Mucosa of stomach (tissue), 1 donor: ENCODE measurements at regions not wholly inside any gene's neighbourhood (a gene's known extent, or its start where the extent isn't known, plus 50 kb on each side); places are given as distances from the start of the nearest gene placed in this dataset.

ENCODE experiments used
- H3K27me3 ChIP-seq: one replicate; pipeline ENCODE4 v1.7.0; 2013; ENCODE audit warnings: mild to moderate bottlenecking, low read length; ENCODE audit not compliant: control insufficient read depth, insufficient read depth
- H3K36me3 ChIP-seq: one replicate; pipeline ENCODE4 v1.7.0; 2013; ENCODE audit warnings: low read length; ENCODE audit not compliant: control insufficient read depth, insufficient read depth
- H3K4me1 ChIP-seq: one replicate; pipeline ENCODE4 v1.7.0; 2013; ENCODE audit warnings: mild to moderate bottlenecking, low read length; ENCODE audit not compliant: control insufficient read depth, insufficient read depth
- H3K4me3 ChIP-seq: one replicate; pipeline ENCODE4 v1.7.0; 2013; ENCODE audit warnings: low read length
- H3K9ac ChIP-seq: one replicate; pipeline ENCODE4 v1.7.0; 2013; ENCODE audit warnings: mild to moderate bottlenecking, low read length, moderate library complexity
- H3K9me3 ChIP-seq: one replicate; pipeline ENCODE4 v1.7.0; 2013; ENCODE audit warnings: mild to moderate bottlenecking, low read length, moderate library complexity; ENCODE audit not compliant: control insufficient read depth
- donor health status: Pancreatic carcinoma.

GRCh38 chr2:60095903-60096302, 457.6 kb downstream of the BCL11A start:
- H3K4me3 ChIP-seq: no peak overlapping the region
- H3K9ac ChIP-seq: no peak overlapping the region
- H3K9me3 ChIP-seq: no peaks in the 10 kb centered on the region
- H3K4me1 ChIP-seq: peaks cover 40% of the 10 kb centered on the region
- H3K36me3 ChIP-seq: no peaks in the 10 kb centered on the region
- H3K27me3 ChIP-seq: no peaks in the 10 kb centered on the region

GRCh38 chr2:60095202-60095815, 458.1 kb downstream of the BCL11A start:
- Histone ChIP-seq H3K4me3 (no peak overlapping the region), H3K4me1 (peaks cover 40% of the 10 kb centered on the region)

GRCh38 chr2:60094450-60094929, 459.0 kb downstream of the BCL11A start:
- H3K9me3 ChIP-seq: no peaks in the 10 kb centered on the region
- no peak overlapping the region for H3K9ac ChIP-seq
- H3K4me3 ChIP-seq: no peak overlapping the region
- peaks cover 40% of the 10 kb centered on the region for H3K4me1 ChIP-seq
- H3K27me3 ChIP-seq: no peaks in the 10 kb centered on the region
- no peaks in the 10 kb centered on the region for H3K36me3 ChIP-seq

More at GRCh38 chr2:60095202-60095815, 458.1 kb downstream of the BCL11A start:
- Histone ChIP-seq H3K9ac (no peak overlapping the region), H3K36me3 (no peaks in the 10 kb centered on the region), H3K27me3 (no peaks in the 10 kb centered on the region), H3K9me3 (no peaks in the 10 kb centered on the region)

GRCh38 chr2:60092781-60093180, 460.7 kb downstream of the BCL11A start:
- no peaks in the 10 kb centered on the region for H3K36me3 ChIP-seq
- H3K4me3 ChIP-seq: no peak overlapping the region
- H3K27me3 ChIP-seq: no peaks in the 10 kb centered on the region
- H3K4me1 ChIP-seq: peaks cover 40% of the 10 kb centered on the region
- no peak overlapping the region for H3K9ac ChIP-seq
- no peaks in the 10 kb centered on the region for H3K9me3 ChIP-seq

- no peaks in the 10 kb centered on the region for H3K27me3 ChIP-seq
- no peak overlapping the region for H3K9ac ChIP-seq
- peaks cover 40% of the 10 kb centered on the region for H3K4me1 ChIP-seq
- no peak overlapping the region for H3K4me3 ChIP-seq
- H3K9me3 ChIP-seq: no peaks in the 10 kb centered on the region
- H3K36me3 ChIP-seq: no peaks in the 10 kb centered on the region
Measured at GRCh38 chr2:60091894-60092293, 461.6 kb downstream of the BCL11A start.

- Histone ChIP-seq H3K9me3 (no peaks in the 10 kb centered on the region), H3K4me1 (peaks cover 40% of the 10 kb centered on the region), H3K9ac (no peak overlapping the region)
Measured at GRCh38 chr2:60091266-60091665, 462.2 kb downstream of the BCL11A start.

GRCh38 chr2:60079562-60079961, 473.9 kb downstream of the BCL11A start:
- H3K9ac ChIP-seq: no peak overlapping the region
- no peaks in the 10 kb centered on the region for H3K36me3 ChIP-seq
- H3K27me3 ChIP-seq: no peaks in the 10 kb centered on the region
- H3K4me1 ChIP-seq: no peaks in the 10 kb centered on the region
- no peak overlapping the region for H3K4me3 ChIP-seq
- H3K9me3 ChIP-seq: no peaks in the 10 kb centered on the region

More at GRCh38 chr2:60091266-60091665, 462.2 kb downstream of the BCL11A start:
- Histone ChIP-seq H3K4me3 (no peak overlapping the region), H3K27me3 (no peaks in the 10 kb centered on the region), H3K36me3 (no peaks in the 10 kb centered on the region)

- no peaks in the 10 kb centered on the region for H3K36me3 ChIP-seq
- peaks cover 3% of the 10 kb centered on the region for H3K4me1 ChIP-seq
- no peak overlapping the region for H3K4me3 ChIP-seq
- no peaks in the 10 kb centered on the region for H3K9me3 ChIP-seq
- H3K9ac ChIP-seq: no peak overlapping the region
- H3K27me3 ChIP-seq: no peaks in the 10 kb centered on the region
Measured at GRCh38 chr2:60075048-60075447, 478.4 kb downstream of the BCL11A start.

- no peak overlapping the region for H3K4me3 ChIP-seq
- peaks cover 5% of the 10 kb centered on the region for H3K4me1 ChIP-seq
- no peaks in the 10 kb centered on the region for H3K27me3 ChIP-seq
- H3K9me3 ChIP-seq: no peaks in the 10 kb centered on the region
- no peak overlapping the region for H3K9ac ChIP-seq
- H3K36me3 ChIP-seq: no peaks in the 10 kb centered on the region
Measured at GRCh38 chr2:60073201-60073600, 480.3 kb downstream of the BCL11A start.

GRCh38 chr2:60072609-60073008, 480.8 kb downstream of the BCL11A start:
- no peak overlapping the region for H3K9ac ChIP-seq

GRCh38 chr2:60071490-60071831, 482.0 kb downstream of the BCL11A start:
- H3K4me3 ChIP-seq: no peak overlapping the region
- H3K9ac ChIP-seq: no peak overlapping the region
- no peaks in the 10 kb centered on the region for H3K9me3 ChIP-seq
- no peaks in the 10 kb centered on the region for H3K27me3 ChIP-seq
- H3K4me1 ChIP-seq: peaks cover 5% of the 10 kb centered on the region
- no peaks in the 10 kb centered on the region for H3K36me3 ChIP-seq

More at GRCh38 chr2:60072609-60073008, 480.8 kb downstream of the BCL11A start:
- peaks cover 5% of the 10 kb centered on the region for H3K4me1 ChIP-seq
- H3K4me3 ChIP-seq: no peak overlapping the region
- H3K9me3 ChIP-seq: no peaks in the 10 kb centered on the region
- H3K36me3 ChIP-seq: no peaks in the 10 kb centered on the region
- H3K27me3 ChIP-seq: no peaks in the 10 kb centered on the region

GRCh38 chr2:60070736-60071489, 482.5 kb downstream of the BCL11A start:
- Histone ChIP-seq H3K36me3 (no peaks in the 10 kb centered on the region), H3K9ac (no peak overlapping the region), H3K27me3 (no peaks in the 10 kb centered on the region), H3K4me1 (peaks cover 5% of the 10 kb centered on the region), H3K9me3 (no peaks in the 10 kb centered on the region), H3K4me3 (no peak overlapping the region)
